ENCODE measurements at regions not wholly inside any gene's neighbourhood (a gene's known extent, or its start where the extent isn't known, plus 50 kb on each side); places are given as distances from the start of the nearest gene placed in this dataset.

DNA sequence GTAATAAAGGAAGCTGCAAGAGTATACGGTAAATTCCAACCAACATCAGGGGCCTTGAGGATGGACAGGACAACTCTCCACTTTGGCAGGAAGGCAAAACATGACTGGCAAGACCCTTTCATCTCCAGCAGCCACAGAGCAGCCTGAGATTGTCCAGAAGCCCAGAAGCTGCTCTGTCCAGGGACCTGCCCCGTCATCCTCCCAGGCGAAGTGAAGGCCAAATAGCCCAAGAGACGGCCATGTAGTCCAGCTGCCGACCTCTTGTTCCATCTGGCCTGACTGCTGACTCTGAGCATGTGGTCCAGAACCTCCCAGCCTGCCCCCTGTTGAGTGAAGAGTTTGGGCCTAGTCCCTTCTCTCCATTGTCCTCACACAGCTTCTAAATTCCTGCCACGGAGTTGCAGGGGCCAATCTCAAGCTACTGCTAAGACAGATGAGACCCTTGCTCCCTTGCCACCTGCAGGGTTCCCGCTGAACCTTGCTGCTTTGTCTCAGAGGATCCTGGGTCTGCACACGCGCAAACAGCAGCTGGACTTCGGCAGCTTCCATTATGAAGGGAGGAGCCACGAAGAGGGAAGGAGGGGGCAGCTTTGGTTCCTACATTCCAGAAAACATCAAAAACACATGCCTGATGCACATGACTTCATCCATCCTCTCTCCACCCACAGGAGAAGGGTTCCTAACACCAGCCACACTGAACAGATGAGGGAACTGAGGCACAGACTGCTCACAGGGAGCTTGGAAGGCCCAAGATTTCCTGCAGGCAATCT is 196.9 kb downstream of the KATNAL1 start:
- H3K4me3 ChIP-seq (ENCODE audit: low read depth, low read length) = no peak overlapping the region
- no peak for DNase-seq (ENCODE audit: low read depth)

GRCh38 chr13:30109471-30110135 is 197.7 kb downstream of the KATNAL1 start:
- H3K4me3 ChIP-seq (ENCODE audit: low read depth, low read length) = no peak overlapping the region
- no peak for DNase-seq (ENCODE audit: low read depth)

- DNase-seq (ENCODE audit: low read depth) = no peak
- H3K4me3 ChIP-seq (ENCODE audit: low read depth, low read length) = no peak overlapping the region
Observed at GRCh38 chr13:30108913-30109237, 198.5 kb downstream of the KATNAL1 start.

- no peak overlapping the region for H3K4me3 ChIP-seq (ENCODE audit: low read depth, low read length)
- DNase-seq (ENCODE audit: low read depth) = no peak
Observed at GRCh38 chr13:30108216-30108912, 199.0 kb downstream of the KATNAL1 start.

DNA sequence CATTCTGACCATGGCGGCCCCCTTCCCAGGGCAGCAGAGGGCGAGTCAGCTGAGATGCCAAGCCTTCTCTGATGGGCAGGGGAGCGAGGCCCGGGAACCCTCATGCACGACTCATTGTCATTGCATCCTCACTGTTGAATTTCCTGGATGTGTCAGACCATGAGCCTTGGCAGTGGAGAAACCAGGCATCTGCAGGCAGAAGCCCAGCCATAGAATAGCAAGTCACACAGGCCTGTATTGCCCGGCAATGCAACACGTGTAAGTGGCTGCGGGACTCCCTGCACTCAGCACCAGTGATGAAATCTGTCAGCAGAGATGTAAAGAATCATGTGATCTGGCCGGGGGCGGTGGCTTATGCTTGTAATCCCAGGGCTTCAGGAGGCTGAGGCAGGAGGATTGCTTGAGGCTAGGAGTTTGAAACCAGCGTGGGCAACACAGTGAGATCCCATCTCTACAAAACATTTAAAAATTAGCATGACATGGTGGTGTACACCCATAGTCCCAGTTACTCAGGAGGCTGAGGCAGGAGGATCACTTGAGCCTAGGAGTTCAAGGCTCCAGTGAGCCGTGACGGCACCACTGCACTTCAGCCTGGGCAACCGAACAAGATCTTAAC is 199.7 kb downstream of the KATNAL1 start:
- no peak for DNase-seq (ENCODE audit: low read depth)

DNA sequence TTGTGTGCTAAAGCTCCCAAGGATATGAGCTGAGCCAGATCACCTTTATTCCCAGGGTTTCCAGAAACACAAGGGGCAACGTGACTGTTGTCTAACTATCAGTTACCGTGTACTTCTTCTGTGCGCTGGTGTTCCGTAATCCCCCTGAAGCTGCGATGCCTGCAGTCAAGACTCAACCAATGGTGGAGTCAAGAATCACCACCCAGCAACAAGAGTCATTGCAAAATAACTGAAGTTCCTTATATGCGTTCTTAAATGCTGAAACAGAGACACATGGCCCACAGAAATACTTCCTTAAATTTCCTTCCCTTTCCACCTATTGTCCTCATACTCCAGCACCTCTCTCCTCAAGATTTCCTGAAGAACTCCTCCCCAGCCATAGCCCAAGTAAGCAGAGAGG is 200.2 kb downstream of the KATNAL1 start:
- DNase-seq (ENCODE audit: low read depth) = no peak
- no peak overlapping the region for H3K4me3 ChIP-seq (ENCODE audit: low read depth, low read length)

More for the DNA sequence above, 199.7 kb downstream of the KATNAL1 start:
- H3K4me3 ChIP-seq (ENCODE audit: low read depth, low read length) = no peak overlapping the region

- H3K4me3 ChIP-seq (ENCODE audit: low read depth, low read length) = no peak overlapping the region
Observed at GRCh38 chr13:30105381-30105780, 202.0 kb downstream of the KATNAL1 start.

GRCh38 chr13:30103161-30103840 is 204.1 kb downstream of the KATNAL1 start:
- DNase-seq (ENCODE audit: low read depth) = no peak
- no peak overlapping the region for H3K4me3 ChIP-seq (ENCODE audit: low read depth, low read length)

More at GRCh38 chr13:30105381-30105780, 202.0 kb downstream of the KATNAL1 start:
- no peak for DNase-seq (ENCODE audit: low read depth)

GRCh38 chr13:30100226-30100625 is 207.1 kb downstream of the KATNAL1 start:
- no peak overlapping the region for H3K4me3 ChIP-seq (ENCODE audit: low read depth, low read length)
- DNase-seq (ENCODE audit: low read depth) = no peak

DNA sequence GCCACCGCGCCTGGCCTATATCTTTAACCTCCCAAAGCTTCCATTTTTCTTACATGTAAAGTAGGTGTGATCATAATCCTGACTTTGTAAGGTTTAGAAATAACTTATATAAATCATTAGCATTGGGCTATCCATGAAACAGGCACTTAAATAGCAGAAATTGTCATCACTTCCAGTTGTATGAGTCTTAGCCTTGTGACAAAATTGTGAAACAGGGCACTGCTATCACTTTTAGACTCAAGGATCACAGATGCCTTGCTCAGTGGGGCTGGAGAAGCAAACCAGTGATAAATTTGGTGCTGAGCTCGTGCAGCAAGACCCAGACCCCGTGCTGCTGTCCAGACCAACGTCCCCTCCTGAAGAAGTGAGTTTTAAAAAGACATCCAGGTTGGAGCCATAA is 209.7 kb downstream of the KATNAL1 start:
- H3K4me3 ChIP-seq (ENCODE audit: low read depth, low read length) = no peak overlapping the region
- DNase-seq (ENCODE audit: low read depth) = no peak

DNA sequence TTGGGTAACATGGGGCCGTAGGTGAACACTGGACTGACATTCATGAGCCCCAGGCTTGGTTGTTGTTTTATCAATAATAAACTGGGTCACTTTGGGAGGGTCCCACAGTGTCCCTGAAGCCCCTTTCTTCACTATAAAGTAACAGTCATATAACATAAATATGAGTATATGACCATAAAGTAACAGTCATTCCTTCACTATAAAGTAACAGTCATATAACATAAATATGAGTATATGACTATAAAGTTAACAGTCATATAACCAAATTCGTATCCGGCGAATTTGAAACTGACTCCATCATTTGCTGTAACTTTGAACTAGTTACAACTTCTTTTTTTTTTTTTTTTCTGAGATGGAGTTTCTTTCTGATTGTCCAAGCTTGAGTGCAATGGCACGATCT is 210.3 kb downstream of the KATNAL1 start:
- no peak overlapping the region for H3K4me3 ChIP-seq (ENCODE audit: low read depth, low read length)
- no peak for DNase-seq (ENCODE audit: low read depth)

DNA sequence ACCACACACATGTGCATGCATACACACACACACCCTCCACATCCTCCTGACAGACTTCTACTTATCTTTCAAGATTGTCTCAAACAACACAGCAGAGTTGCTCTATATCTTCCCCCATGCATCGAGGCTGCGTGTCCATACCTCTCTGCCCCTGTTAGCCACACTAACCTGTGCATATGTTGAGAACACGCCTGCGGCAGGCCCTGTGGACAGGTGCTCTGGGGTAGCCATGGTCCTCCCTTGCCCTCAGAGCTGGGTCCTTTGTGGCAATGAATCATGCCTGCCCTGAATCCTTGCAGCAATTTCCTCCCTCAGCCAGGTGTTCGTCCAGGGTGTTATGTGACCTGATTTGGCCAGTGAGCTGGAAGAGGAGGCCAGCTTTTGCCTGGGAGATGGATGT is 213.3 kb downstream of the KATNAL1 start:
- no peak overlapping the region for H3K4me3 ChIP-seq (ENCODE audit: low read depth, low read length)
- DNase-seq (ENCODE audit: low read depth) = no peak

- DNase-seq (ENCODE audit: low read depth) = no peak
- H3K4me3 ChIP-seq (ENCODE audit: low read depth, low read length) = no peak overlapping the region
Observed at GRCh38 chr13:30093236-30093635, 214.1 kb downstream of the KATNAL1 start.

- DNase-seq (ENCODE audit: low read depth) = no peak
- no peak overlapping the region for H3K4me3 ChIP-seq (ENCODE audit: low read depth, low read length)
Observed at GRCh38 chr13:30091691-30092090, 215.7 kb downstream of the KATNAL1 start.

- no peak overlapping the region for H3K4me3 ChIP-seq (ENCODE audit: low read depth, low read length)
Observed at GRCh38 chr13:30091035-30091434, 216.3 kb downstream of the KATNAL1 start.

DNA sequence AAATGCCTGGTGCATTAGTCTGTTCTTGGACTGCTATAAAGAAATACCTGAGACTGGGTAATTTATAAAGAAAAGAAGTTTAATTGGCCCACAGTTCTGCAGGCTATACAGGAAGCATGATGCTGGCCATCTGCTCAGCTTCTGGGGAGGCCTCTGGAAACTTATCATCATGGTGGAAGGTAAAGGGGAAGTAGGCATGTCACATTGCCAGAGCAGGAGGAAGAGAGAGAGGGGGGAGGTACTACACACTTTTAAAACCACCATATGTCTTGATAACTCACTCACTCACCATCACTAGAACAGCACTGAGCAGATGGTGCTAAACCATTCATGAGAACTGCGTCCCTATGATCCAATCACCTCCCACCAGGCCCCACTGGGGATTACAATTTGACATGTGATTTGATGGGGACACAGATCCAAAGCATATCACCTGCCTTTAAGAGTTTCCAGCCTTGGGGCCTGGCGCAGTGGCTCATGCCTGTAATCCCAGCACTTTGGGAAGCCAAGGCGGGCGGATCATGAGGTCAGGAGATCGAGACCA is 219.0 kb downstream of the KATNAL1 start:
- no peak overlapping the region for H3K4me3 ChIP-seq (ENCODE audit: low read depth, low read length)
- DNase-seq (ENCODE audit: low read depth) = no peak

More at GRCh38 chr13:30091035-30091434, 216.3 kb downstream of the KATNAL1 start:
- DNase-seq (ENCODE audit: low read depth) = no peak

DNA sequence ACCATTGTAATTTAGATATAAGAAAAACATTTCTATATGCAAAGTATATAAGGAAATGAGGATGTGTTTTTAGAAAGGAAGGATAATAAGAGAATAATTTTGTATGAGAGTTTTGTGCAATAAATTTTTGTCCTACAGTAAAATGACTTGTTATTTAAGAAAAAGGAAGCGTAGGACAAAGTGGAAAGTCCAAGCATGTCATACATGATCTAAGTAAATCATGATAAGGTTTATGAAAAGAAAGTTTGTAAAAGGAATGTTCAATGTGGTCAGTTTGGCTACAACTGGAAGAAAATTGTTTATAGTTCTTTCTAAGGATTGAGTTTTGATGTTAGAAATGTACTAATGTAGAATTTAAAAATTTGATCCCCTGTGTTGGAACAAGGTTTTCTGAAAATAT is 222.3 kb downstream of the KATNAL1 start:
- DNase-seq (ENCODE audit: low read depth) = no peak
- H3K4me3 ChIP-seq (ENCODE audit: low read depth, low read length) = no peak overlapping the region

DNA sequence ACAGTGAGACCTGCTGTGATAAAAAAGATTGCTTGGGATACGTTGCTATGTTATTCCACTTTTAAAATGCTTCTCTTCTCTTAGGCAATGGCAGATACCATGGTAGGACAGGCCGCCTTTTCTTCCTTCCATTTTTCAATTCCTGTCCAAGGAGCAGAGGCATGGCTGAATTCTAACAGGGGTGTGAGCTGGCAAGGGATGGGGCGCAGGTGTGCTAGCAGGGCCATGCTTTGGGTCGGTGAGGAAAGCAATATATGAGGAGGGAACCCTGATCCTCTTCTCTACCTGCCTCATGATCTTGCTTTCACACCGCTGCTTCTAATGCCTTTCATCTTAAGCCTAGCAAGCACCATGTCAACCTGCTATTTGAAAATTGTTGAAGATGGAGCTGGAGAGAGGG is 225.0 kb downstream of the KATNAL1 start:
- no peak overlapping the region for H3K4me3 ChIP-seq (ENCODE audit: low read depth, low read length)
- no peak for DNase-seq (ENCODE audit: low read depth)

DNA sequence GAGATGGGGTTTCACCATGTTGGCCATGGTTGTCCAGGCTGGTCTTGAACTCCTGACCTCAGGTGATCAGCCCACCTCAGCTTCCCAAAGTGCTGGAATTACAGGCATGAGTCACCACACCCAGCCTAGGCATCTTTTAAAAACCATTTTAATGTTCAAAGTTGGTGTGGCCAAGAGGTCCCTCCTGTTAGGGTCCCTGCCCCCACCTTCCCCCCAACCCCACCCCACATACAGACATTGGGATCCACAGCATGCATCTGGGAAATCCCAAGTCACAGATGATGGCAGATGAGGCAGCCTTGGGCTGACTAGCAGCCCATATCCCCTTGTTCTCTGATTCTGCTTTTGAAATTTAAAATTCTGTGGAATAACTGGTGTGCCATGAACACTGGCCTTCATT is 226.0 kb downstream of the KATNAL1 start:
- H3K4me3 ChIP-seq (ENCODE audit: low read depth, low read length) = no peak overlapping the region
- no peak for DNase-seq (ENCODE audit: low read depth)

All from skeletal muscle cell (primary cell).